Activated B cell treated with CpG ODN at 0.5 μM for 24 hours (primary cell): ENCODE measurements at regions not wholly inside any gene's neighbourhood (a gene's known extent, or its start where the extent isn't known, plus 50 kb on each side); places are given as distances from the start of the nearest gene placed in this dataset.

ENCODE experiments used
- ATAC-seq: fragments of 200-7000 bp; cut with Tn5 transposase; one replicate; pipeline ENCODE4 v1.10.0; 2021; ENCODE audit warnings: low read depth, mild to moderate bottlenecking, moderate library complexity
- CTCF ChIA-PET: fragments of 350-600 bp; sonication (Branson Sonifier 250); formaldehyde crosslinking; loops from one replicate; lab custom pipeline; 2021; ENCODE audit warnings: antibody characterized with exemption; lab: Charles Lee
- POLR2A ChIA-PET: fragments of 350-600 bp; sonication (Branson Sonifier 250); formaldehyde crosslinking; loops from one replicate; lab custom pipeline; 2021; ENCODE audit warnings: antibody characterized with exemption; lab: Charles Lee
- DNase-seq: peaks from one replicate; pipeline ENCODE4 v3.0.0; 2022
- H3K27ac Mint-ChIP-seq: one replicate; pipeline ENCODE4 v1.8.0; 2020; ENCODE audit warnings: mixed read lengths
- H3K27me3 Mint-ChIP-seq: one replicate; pipeline ENCODE4 v1.8.0; 2021; ENCODE audit warnings: mixed read lengths
- H3K36me3 Mint-ChIP-seq: one replicate; pipeline ENCODE4 v1.8.0; 2021; ENCODE audit warnings: low read depth, mixed read lengths
- H3K4me1 Mint-ChIP-seq: one replicate; pipeline ENCODE4 v1.8.0; 2021; ENCODE audit warnings: mixed read lengths
- H3K4me3 Mint-ChIP-seq: one replicate; pipeline ENCODE4 v1.8.0; 2020; ENCODE audit warnings: mild to moderate bottlenecking, mixed read lengths
- H3K9me3 Mint-ChIP-seq: one replicate; pipeline ENCODE4 v1.8.0; 2020; ENCODE audit warnings: mixed read lengths
- intact Hi-C: fragments of 100-400 bp; cut with micrococcal nuclease; formaldehyde crosslinking; loops from one replicate; pipeline ENCODE4 v1.15.1; 2024
- TF ChIP-seq, protein P1 (sequence below): fragments of 200-600 bp; IDR thresholded peaks from one replicate; pipeline ENCODE4 v1.8.0; 2022; ENCODE audit warnings: antibody characterized with exemption, mild to moderate bottlenecking

DNA sequence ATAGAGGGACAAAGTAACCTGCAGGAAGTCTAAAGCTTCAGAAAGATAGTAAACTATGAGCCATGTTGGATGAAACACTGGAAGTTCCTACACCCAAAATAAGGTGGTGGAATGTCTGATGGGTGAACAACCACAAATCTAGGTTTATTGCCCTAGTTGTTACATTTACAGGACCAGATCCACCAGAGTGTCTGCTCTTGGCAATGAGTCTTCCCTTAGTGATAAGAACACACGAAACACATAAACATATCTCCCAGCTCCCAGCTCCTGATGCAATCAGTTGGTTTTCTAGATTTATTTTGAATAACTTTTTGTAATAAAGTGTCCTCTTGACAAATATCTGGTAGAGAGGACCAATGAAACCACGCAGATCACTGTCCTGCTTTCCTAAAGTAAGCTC, 329.7 kb upstream of the WWC1 start:
- ChIA-PET CTCF (no interaction called here), POLR2A (no interaction called here)
- Mint-ChIP-seq H3K27ac (no peak overlapping the region), H3K27me3 (no peaks in the 10 kb centered on the region), H3K4me3 (no peak overlapping the region), H3K4me1 (no peaks in the 10 kb centered on the region), H3K36me3 (no peaks in the 10 kb centered on the region), H3K9me3 (peaks cover 10% of the 10 kb centered on the region)
- intact Hi-C loops, result no loop called here
- TF ChIP-seq, protein P1, sequence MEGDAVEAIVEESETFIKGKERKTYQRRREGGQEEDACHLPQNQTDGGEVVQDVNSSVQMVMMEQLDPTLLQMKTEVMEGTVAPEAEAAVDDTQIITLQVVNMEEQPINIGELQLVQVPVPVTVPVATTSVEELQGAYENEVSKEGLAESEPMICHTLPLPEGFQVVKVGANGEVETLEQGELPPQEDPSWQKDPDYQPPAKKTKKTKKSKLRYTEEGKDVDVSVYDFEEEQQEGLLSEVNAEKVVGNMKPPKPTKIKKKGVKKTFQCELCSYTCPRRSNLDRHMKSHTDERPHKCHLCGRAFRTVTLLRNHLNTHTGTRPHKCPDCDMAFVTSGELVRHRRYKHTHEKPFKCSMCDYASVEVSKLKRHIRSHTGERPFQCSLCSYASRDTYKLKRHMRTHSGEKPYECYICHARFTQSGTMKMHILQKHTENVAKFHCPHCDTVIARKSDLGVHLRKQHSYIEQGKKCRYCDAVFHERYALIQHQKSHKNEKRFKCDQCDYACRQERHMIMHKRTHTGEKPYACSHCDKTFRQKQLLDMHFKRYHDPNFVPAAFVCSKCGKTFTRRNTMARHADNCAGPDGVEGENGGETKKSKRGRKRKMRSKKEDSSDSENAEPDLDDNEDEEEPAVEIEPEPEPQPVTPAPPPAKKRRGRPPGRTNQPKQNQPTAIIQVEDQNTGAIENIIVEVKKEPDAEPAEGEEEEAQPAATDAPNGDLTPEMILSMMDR, result no peak
- ATAC-seq, result no peak
- DNase-seq, result no peak

DNA sequence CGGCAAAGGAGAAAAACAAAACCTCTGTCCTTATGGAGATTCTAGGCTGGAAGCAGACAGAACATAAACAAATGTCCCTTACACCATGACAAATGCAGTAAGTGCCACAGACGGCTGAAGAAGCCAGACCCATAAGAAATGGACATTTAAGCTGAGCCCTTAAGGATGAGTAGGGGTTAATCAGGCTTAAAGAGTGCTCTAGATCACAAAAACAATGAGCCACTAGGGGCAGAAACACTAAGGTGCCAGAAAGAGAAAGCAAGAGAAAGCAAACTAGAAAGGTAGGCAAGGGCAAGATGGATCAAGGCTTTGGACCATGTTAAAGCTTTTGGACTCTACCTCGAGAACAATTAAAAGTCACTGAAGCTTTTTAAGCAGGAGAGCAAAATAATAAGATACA, 326.9 kb upstream of the WWC1 start:
- CTCF ChIA-PET, result no interaction called here

DNA sequence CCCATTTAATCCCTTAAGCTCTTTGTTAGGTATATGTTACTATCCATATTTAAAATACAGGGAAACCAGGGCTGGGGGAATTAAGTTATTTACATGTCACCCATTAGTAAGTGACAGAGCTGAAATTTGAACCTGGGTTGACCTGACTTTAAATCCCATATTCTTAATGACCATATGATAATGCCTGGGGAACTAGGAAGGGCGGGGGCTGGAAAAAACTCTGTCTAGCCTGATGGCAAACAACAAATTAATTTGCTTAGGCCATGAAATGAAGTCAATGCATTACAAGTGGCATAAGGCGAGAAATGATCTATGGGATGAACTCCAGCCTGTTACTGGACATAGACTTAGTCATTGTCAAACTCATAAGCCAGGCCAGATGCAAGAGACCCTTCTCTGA, 325.7 kb upstream of the WWC1 start:
- no peaks in the 10 kb centered on the region for H3K36me3 Mint-ChIP-seq
- ChIA-PET CTCF (no interaction called here), POLR2A (no interaction called here)
- no peak for ATAC-seq
- no peak overlapping the region for H3K27ac Mint-ChIP-seq
- DNase-seq, result no peak
- no peaks in the 10 kb centered on the region for H3K4me1 Mint-ChIP-seq
- H3K4me3 Mint-ChIP-seq, result no peak overlapping the region
- H3K9me3 Mint-ChIP-seq, result no peaks in the 10 kb centered on the region
- intact Hi-C loops, result no loop called here
- H3K27me3 Mint-ChIP-seq, result no peaks in the 10 kb centered on the region
- TF ChIP-seq, protein P1, result no peak

More for the DNA sequence above, 326.9 kb upstream of the WWC1 start:
- H3K36me3 Mint-ChIP-seq, result no peaks in the 10 kb centered on the region
- DNase-seq, result no peak
- POLR2A ChIA-PET, result no interaction called here
- intact Hi-C loops, result no loop called here
- no peak overlapping the region for H3K4me3 Mint-ChIP-seq
- no peaks in the 10 kb centered on the region for H3K27me3 Mint-ChIP-seq
- no peak overlapping the region for H3K27ac Mint-ChIP-seq
- no peak for ATAC-seq
- H3K9me3 Mint-ChIP-seq, result no peaks in the 10 kb centered on the region
- TF ChIP-seq, protein P1, result no peak
- H3K4me1 Mint-ChIP-seq, result no peaks in the 10 kb centered on the region

DNA sequence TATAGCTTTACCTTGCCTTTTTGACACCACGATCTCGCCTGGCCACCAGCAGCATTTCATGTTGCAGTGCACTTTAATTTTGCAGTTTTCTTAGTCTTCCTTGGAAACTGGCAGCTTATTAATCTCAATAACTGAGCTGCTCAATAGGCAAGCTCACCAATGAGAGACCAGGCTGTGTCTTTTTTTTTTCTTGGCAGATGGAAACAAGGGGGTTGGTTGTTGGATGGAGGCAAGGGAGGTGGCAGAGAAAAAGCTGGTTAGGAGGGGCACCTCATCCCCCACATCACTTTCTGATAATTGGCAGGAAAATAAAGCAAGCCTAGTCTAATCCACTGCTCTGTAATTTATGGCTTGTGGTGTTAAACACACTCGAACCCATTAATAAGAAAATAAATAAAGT, 324.5 kb upstream of the WWC1 start:
- no peak overlapping the region for H3K4me3 Mint-ChIP-seq
- H3K9me3 Mint-ChIP-seq, result no peaks in the 10 kb centered on the region
- no peak overlapping the region for H3K27ac Mint-ChIP-seq
- intact Hi-C loops, result no loop called here
- POLR2A ChIA-PET, result no interaction called here
- H3K27me3 Mint-ChIP-seq, result no peaks in the 10 kb centered on the region
- no peaks in the 10 kb centered on the region for H3K36me3 Mint-ChIP-seq
- TF ChIP-seq, protein P1, result no peak
- ATAC-seq (no peak), DNase-seq (no peak)
- CTCF ChIA-PET, result no interaction called here
- H3K4me1 Mint-ChIP-seq, result no peaks in the 10 kb centered on the region

DNA sequence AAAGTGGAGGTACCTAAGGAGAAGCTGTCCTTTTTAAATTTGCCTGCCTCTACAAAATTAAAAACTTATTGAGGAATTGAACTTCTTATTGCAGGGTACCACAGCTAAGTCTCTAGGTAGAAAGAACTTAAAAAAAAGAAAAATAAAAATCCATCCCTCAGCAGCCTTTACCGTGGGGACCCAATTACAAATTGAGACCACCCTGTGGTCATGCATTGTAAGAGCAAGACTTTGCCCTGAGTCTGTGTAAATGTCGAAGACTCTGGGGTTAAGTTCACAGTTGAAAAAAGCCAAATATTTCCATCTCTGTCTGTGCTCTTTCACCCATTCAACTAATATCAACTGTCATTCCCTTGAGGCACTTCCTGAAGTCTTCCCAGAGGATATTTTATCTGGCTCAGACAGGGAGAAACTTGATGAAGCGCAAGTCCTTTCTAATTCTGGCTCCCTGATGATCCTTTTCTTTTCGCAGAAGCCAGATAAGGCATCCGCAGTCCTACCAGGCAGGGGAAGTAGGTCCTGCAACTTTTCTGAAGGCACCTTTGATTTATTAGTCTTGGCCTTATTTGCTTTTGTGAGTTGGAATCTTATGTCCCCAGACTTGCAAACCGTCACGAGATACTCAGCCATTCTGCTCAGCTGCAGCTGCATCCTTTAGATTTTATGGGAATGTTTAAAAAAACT, 323.8 kb upstream of the WWC1 start:
- H3K4me3 Mint-ChIP-seq, result no peak overlapping the region
- intact Hi-C loops, result no loop called here
- TF ChIP-seq, protein P1, result no peak
- H3K36me3 Mint-ChIP-seq, result no peaks in the 10 kb centered on the region
- no peak overlapping the region for H3K27ac Mint-ChIP-seq
- CTCF ChIA-PET, result no interaction called here
- no peaks in the 10 kb centered on the region for H3K27me3 Mint-ChIP-seq
- no peaks in the 10 kb centered on the region for H3K9me3 Mint-ChIP-seq
- POLR2A ChIA-PET, result no interaction called here
- no peak for DNase-seq
- no peak for ATAC-seq
- H3K4me1 Mint-ChIP-seq, result no peaks in the 10 kb centered on the region
